Large intestine (tissue), 3 donors: ENCODE measurements at regions not wholly inside any gene's neighbourhood (a gene's known extent, or its start where the extent isn't known, plus 50 kb on each side); places are given as distances from the start of the nearest gene placed in this dataset.
A peak's percentile ranks its signal among the peaks of the same experiment; 100 is the strongest.

Experiments used
- DNase-seq, 2 donors: peaks; one replicate each; pipeline versions ENCODE4 v3.0.0 to v3.0.0-alpha.2; 2013
- H3K27ac ChIP-seq: one replicate; pipeline ENCODE4 v1.5.1; 2013; ENCODE audit warnings: low read length
- H3K27me3 ChIP-seq: 2 replicates; pipeline ENCODE4 v1.6.1; 2013; ENCODE audit warnings: low read length; ENCODE audit not compliant: control insufficient read depth, insufficient read depth
- H3K36me3 ChIP-seq: 2 replicates; pipeline ENCODE4 v1.6.1; 2013; ENCODE audit warnings: low read length; ENCODE audit not compliant: control insufficient read depth, insufficient read depth
- H3K4me1 ChIP-seq: one replicate; pipeline ENCODE4 v1.6.1; 2013; ENCODE audit warnings: low read length; ENCODE audit not compliant: control insufficient read depth, insufficient read depth
- H3K4me3 ChIP-seq: one replicate; pipeline ENCODE4 v1.5.1; 2013; ENCODE audit warnings: low read length
- H3K9me3 ChIP-seq: one replicate; pipeline ENCODE4 v1.6.1; 2013; ENCODE audit warnings: mild to moderate bottlenecking, low read depth, low read length, moderate library complexity; ENCODE audit not compliant: control insufficient read depth
- WGBS: methylation state at CpG from one replicate; pipeline ENCODE4 v1.1.5; 2013; ENCODE audit warnings: low lambda C conversion rate; ENCODE audit not compliant: insufficient coverage; 5-methylcytosine and 5-hydroxymethylcytosine counted together

- no peak overlapping the region for H3K4me3 ChIP-seq
- H3K4me1 ChIP-seq, result no peaks in the 10 kb centered on the region
- H3K27ac ChIP-seq, result no peak overlapping the region
- no peaks in the 10 kb centered on the region for H3K27me3 ChIP-seq
- H3K9me3 ChIP-seq, result no peaks in the 10 kb centered on the region
- H3K36me3 ChIP-seq, result no peaks in the 10 kb centered on the region
- no peak for DNase-seq
- WGBS, result 100% methylated on average over 2 of the region's 4 CpGs
Measured at GRCh38 chr1:195946500-195946899, 661.7 kb downstream of the KCNT2 start.

DNA sequence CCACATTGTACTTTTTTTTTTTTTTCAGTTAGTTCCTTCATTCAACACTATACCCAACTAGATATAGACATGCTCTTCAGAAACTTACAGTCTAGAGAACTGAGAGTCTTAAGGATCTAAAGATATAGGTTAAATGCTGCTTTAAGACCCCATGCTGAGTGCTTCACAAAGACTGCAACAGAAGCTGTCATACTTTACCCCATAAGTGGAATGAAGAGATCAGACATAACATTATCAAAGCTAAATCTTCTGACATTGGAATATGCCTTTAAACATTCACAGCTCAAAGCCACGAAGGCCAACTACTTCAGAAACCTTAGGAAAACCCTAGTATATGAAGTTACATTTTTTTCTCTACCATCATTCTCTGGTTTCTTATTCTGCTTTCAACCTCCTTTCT, 666.4 kb downstream of the KCNT2 start:
- no peak overlapping the region for H3K27ac ChIP-seq
- whole genome bisulfite sequencing, result no CpG with 5 or more reads among the region's 1 CpG
- no peaks in the 10 kb centered on the region for H3K36me3 ChIP-seq
- no peak for DNase-seq
- H3K27me3 ChIP-seq, result no peaks in the 10 kb centered on the region
- no peaks in the 10 kb centered on the region for H3K9me3 ChIP-seq
- H3K4me1 ChIP-seq, result no peaks in the 10 kb centered on the region
- no peak overlapping the region for H3K4me3 ChIP-seq

GRCh38 chr1:195941314-195941713, 666.9 kb downstream of the KCNT2 start:
- Histone ChIP-seq H3K4me3 (no peak overlapping the region), H3K36me3 (no peaks in the 10 kb centered on the region), H3K27me3 (no peaks in the 10 kb centered on the region), H3K9me3 (no peaks in the 10 kb centered on the region), H3K4me1 (no peaks in the 10 kb centered on the region), H3K27ac (no peak overlapping the region)
- DNase-seq, result no peak
- WGBS, result no CpG with 5 or more reads among the region's 1 CpG

DNA sequence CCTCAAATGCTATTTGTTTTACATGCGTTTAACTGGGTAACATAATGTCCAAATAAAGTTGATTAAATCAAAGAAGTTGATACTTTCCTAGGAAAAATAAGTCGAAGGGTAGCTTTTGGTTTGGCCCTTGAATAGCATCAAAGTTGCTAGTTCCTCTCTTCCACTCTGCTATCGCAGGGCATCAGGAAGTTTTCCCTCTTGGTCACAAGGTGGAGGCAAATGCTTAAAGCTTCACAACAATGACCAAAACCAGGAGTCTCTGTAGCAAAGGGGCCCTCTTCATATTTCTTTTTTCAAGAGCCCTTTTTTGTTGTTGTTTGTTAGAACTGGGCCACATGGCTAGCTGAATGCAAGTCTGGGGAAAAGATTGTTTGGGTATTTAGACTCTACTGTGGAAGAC, 668.4 kb downstream of the KCNT2 start:
- H3K9me3 ChIP-seq, result no peaks in the 10 kb centered on the region
- no peak for DNase-seq
- WGBS, result no CpG with 5 or more reads among the region's 3 CpGs
- no peak overlapping the region for H3K4me3 ChIP-seq
- no peak overlapping the region for H3K27ac ChIP-seq
- H3K4me1 ChIP-seq, result no peaks in the 10 kb centered on the region
- H3K36me3 ChIP-seq, result no peaks in the 10 kb centered on the region
- H3K27me3 ChIP-seq, result no peaks in the 10 kb centered on the region

- peak in 1 of 2 donors; percentile 3 for DNase-seq
- H3K4me1 ChIP-seq, result no peaks in the 10 kb centered on the region
- no peak overlapping the region for H3K27ac ChIP-seq
- WGBS, result 49% methylated on average over 8 of the region's 10 CpGs
- no peaks in the 10 kb centered on the region for H3K9me3 ChIP-seq
- no peaks in the 10 kb centered on the region for H3K36me3 ChIP-seq
- no peaks in the 10 kb centered on the region for H3K27me3 ChIP-seq
- no peak overlapping the region for H3K4me3 ChIP-seq
Measured at GRCh38 chr1:195934817-195935553, 673.3 kb downstream of the KCNT2 start.

DNA sequence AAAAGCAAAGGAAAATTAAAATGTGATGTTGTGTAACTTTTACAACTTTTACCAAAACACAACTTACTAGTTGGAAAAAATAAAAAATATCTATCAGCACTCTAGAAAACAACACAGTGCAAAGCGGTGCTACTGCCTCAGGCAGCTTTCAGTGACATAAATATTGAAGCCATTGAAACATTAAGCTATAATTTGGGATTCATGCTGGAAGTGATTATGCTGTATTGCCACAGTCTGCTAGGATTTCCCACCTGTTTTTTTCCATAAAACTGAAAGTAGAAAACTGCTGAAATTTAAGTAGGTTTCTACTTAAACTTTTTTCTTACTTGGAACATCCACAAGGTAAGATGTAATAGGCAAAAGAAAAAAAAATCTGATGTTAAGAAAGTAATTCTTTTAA, 674.4 kb downstream of the KCNT2 start:
- H3K27me3 ChIP-seq, result no peaks in the 10 kb centered on the region
- H3K27ac ChIP-seq, result no peak overlapping the region
- H3K4me3 ChIP-seq, result no peak overlapping the region
- DNase-seq, result no peak
- no peaks in the 10 kb centered on the region for H3K9me3 ChIP-seq
- no CpG with 5 or more reads among the region's 1 CpG for WGBS
- no peaks in the 10 kb centered on the region for H3K36me3 ChIP-seq
- H3K4me1 ChIP-seq, result no peaks in the 10 kb centered on the region

DNA sequence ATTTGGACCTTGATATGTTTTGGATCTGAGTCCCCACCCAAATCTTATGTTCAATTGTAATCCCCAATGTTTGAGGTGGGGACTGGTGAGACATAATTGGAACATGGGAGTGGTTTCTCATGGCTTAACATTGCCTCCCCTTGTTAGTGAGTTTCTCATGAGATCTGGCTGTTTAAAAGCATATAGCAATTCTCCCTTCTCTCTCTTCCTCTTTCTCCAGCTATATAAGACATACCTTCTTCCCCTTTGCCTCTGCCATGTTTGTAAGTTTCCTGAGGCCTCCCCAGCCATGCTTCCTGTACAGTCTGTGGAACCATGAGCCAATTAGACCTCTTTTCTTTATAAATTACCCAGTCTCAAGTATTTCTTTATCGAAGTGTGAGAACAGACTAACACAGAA, 692.4 kb downstream of the KCNT2 start:
- no peaks in the 10 kb centered on the region for H3K4me1 ChIP-seq
- H3K36me3 ChIP-seq, result no peaks in the 10 kb centered on the region
- H3K27me3 ChIP-seq, result no peaks in the 10 kb centered on the region
- H3K9me3 ChIP-seq, result no peaks in the 10 kb centered on the region
- WGBS, result no CpG with 5 or more reads among the region's 1 CpG
- no peak overlapping the region for H3K4me3 ChIP-seq
- no peak overlapping the region for H3K27ac ChIP-seq
- DNase-seq, result no peak

DNA sequence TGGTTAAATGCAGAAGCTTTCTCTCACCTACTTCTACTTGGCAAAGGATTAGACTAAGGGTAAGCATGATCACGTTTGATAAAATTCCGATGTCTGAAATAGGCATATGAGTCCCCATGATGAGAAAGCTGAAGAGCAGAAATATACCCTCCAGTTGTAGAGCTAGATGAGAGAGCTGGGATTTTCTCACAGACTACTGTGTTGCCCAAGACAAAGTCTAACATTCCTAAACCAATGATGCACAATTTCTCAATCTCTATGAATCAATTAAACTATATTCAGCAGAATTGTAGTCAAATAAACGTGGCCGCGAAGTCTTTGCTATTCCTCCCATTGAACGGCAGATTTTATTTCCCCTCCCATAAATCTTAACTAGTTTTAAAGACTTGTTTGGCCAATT, 699.2 kb downstream of the KCNT2 start:
- no peaks in the 10 kb centered on the region for H3K4me1 ChIP-seq
- no peak overlapping the region for H3K27ac ChIP-seq
- H3K36me3 ChIP-seq, result no peaks in the 10 kb centered on the region
- DNase-seq, result no peak
- no peak overlapping the region for H3K4me3 ChIP-seq
- H3K9me3 ChIP-seq, result no peaks in the 10 kb centered on the region
- 100% methylated on average over 1 of the region's 6 CpGs for WGBS
- H3K27me3 ChIP-seq, result no peaks in the 10 kb centered on the region

- no peak overlapping the region for H3K27ac ChIP-seq
- H3K4me1 ChIP-seq, result no peaks in the 10 kb centered on the region
- H3K4me3 ChIP-seq, result no peak overlapping the region
- 83% methylated on average over 1 of the region's 1 CpG for WGBS
- H3K9me3 ChIP-seq, result no peaks in the 10 kb centered on the region
- no peaks in the 10 kb centered on the region for H3K27me3 ChIP-seq
- H3K36me3 ChIP-seq, result no peaks in the 10 kb centered on the region
- DNase-seq, result no peak
Measured at GRCh38 chr1:195908121-195908520, 700.1 kb downstream of the KCNT2 start.

DNA sequence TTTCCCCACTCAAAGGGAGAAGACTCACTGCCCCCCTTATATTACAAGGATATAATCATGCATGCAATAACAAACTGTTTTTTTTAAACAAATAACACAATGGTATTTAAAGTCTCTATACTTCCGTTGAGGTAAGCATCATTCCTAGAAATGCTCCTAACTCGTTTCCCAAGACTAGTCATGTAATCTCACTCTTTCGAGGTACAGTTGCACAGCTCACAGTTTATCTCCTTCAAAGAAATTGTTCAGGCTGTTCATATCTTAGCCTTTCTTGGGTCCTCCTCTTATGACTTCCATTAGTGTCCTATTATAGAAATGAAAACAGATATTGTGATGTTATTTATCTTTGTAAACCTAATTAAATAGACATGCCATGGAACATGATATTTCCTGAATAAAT, 705.0 kb downstream of the KCNT2 start:
- Histone ChIP-seq H3K9me3 (no peaks in the 10 kb centered on the region), H3K27ac (no peak overlapping the region), H3K27me3 (no peaks in the 10 kb centered on the region), H3K36me3 (no peaks in the 10 kb centered on the region), H3K4me1 (no peaks in the 10 kb centered on the region), H3K4me3 (no peak overlapping the region)
- WGBS, result 80% methylated on average over 1 of the region's 3 CpGs
- no peak for DNase-seq

DNA sequence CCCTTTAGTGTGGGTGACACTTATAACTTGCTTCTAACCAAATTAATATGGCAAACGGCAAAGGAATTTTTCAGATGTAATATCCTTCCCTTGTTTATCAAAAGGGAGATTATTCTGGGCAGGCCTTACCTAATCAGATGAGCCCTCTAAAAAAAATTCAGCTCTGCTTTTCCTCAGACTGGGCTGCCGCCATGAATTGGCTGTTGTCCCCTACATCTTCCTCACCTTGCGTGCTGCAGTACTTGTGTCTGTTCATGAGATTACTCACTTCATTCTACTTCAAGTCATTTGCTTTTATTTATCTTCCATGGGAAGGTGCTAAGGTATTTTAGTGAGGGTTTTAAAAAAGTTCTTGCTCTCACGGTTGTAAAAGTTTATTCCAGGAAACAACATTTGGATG, 705.5 kb downstream of the KCNT2 start:
- H3K27ac ChIP-seq, result no peak overlapping the region
- no peak for DNase-seq
- H3K36me3 ChIP-seq, result no peaks in the 10 kb centered on the region
- H3K27me3 ChIP-seq, result no peaks in the 10 kb centered on the region
- H3K4me1 ChIP-seq, result no peaks in the 10 kb centered on the region
- no peaks in the 10 kb centered on the region for H3K9me3 ChIP-seq
- H3K4me3 ChIP-seq, result no peak overlapping the region
- 86% methylated on average over 3 of the region's 4 CpGs for WGBS
